Stimulated activated CD4-positive, alpha-beta T cell treated with anti-CD3 and anti-CD28 coated beads, TNF-alpha, amount 100 ng/mL, for 24 hours (primary cell): ENCODE measurements at regions not wholly inside any gene's neighbourhood (a gene's known extent, or its start where the extent isn't known, plus 50 kb on each side); places are given as distances from the start of the nearest gene placed in this dataset.

Source experiments
- DNase-seq, 3 experiments: peaks; one replicate each; pipeline ENCODE4 v3.0.0-alpha.2; 2020; ENCODE audit warnings: low read depth in 3 of 3

DNA sequence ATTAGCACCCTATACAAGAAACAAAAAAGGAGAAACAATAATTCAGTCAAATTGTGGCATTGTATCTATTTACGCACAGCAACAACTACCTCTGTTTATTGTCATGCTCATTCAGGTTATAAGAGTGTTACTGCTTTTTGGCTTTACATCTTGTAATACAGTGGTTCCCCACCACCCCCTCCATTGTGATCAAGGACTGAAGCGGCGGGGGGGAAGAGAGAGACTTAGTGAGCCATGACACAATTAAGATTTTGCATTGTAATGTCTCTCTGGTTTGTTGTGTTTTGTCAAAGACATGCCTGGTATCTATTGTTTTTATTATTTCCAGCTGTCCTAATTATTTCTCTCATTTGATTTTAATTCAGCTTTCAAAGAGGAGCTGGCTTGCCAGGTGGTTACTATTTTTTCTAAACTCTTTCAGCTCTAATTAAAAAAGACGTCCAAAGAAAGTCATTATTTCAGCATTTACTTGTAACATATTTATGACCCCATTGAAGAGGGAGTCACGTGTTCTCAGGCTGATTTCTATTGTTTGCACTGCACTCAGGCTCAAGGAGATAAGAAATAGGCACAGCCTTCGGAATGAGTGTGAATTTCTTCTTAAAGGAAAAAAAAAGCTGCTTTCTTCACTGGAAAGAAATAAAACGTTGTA lies 234.4 kb upstream of the TBL1XR1 start:
- DNase-seq, result no peak

DNA sequence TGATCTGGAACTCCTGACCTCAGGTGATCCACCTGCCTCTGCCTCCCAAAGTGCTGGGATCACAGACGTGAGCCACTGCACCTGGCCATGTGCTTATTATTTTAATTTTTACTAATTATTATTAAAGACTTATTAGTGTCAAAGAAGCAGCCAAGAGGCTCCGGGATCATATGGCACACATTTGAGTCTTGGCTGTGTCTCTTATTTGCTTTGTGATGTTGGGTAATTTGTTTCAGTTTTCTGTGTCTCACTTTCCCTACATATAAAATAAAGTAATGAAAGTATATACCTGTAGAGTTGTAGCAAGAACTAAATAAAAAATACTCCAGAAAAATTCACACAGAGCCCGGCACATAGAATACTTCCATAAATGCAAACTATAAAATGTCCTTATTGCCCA lies 238.0 kb upstream of the TBL1XR1 start:
- DNase-seq, result no peak

DNA sequence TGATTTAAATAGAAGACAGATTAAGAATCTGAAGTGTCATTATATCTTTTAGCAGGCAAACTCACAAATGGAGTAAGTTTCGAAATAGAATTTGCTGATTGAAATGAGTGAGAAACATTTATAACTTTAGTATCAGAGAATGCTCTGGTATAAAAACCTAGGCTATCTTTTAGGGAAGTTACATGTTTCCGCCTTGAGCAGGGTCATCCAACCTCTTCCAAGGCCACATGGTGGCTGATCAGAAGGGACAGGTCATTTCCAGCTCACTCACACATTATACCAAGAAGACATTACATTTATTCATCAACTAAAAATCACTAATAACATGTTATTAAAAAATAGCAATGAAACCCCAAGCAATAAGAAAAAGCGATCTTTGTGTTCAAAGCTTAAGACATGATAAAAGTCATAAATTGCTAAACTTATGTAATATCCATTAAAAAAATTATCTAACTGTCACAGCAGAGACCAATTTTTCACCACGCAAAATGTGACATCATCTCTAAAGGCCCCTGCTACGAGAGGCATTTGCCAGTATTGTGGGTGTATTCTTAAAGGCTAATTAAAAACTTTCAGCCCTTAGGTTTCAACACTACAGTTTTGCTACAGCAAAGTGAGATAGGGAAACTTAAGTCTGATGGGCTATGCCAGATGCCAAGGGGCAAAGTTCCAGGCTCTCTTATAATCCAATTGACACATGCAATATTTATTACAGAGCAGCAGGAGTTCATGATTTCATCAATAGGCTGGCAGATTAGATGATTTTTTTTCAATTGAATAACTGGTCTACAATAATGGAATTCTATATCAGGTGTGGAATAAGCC lies 240.4 kb upstream of the TBL1XR1 start:
- no peak for DNase-seq

DNA sequence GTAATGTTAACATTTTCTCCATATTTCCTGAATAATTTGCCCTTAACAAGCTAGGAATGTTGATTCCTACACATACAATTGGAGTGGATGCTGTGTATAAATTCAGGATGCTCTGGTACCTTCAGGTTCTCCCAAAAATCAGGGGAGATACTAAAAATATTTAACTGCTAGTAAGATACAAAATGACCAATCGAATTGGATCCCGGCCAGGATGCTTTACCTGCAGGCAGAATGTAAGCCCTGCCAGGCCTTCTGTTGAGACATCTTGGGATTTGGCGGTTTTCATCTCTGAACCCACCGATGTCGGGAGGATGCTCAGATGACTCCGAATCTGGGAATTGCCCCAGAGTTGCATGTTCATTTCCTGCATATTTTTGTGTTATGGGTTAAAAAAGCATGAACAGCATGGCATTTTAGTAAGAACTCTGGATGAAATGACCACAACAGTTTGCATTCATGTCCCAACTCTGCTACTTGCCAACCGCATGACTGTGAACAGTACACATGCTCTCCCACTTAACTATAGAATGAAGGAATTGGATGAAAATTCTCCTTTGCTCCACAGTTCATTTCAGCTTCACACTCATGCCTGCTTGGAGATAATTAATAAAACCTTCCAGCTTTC lies 241.4 kb upstream of the TBL1XR1 start:
- DNase-seq, result no peak

DNA sequence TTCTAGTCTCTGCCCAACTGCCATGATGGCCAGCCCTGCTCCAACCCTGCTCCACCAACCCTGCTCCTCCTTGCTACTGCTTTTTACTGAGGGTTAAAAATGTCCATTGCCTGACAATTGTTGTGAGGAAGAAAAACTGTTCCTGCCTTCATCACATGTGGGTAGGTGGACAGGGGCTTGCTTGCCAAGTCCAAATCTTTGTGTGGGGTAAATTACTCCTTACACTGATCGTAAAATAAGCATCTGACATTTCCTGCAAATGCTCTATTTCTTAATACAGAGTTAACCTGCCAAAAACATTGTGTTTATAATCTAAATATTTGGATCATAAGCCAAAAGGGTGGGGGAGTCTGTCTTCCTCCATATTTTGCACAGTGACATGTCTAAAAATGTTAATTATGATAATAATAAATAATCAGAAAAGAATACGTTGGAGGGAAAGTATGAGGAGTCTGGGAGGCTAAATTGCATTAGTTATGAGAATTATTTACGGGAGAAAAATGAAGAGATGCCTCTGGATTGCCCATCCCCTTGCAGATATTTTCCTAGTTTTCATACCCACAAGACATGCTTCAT lies 242.5 kb upstream of the TBL1XR1 start:
- no peak for DNase-seq

DNA sequence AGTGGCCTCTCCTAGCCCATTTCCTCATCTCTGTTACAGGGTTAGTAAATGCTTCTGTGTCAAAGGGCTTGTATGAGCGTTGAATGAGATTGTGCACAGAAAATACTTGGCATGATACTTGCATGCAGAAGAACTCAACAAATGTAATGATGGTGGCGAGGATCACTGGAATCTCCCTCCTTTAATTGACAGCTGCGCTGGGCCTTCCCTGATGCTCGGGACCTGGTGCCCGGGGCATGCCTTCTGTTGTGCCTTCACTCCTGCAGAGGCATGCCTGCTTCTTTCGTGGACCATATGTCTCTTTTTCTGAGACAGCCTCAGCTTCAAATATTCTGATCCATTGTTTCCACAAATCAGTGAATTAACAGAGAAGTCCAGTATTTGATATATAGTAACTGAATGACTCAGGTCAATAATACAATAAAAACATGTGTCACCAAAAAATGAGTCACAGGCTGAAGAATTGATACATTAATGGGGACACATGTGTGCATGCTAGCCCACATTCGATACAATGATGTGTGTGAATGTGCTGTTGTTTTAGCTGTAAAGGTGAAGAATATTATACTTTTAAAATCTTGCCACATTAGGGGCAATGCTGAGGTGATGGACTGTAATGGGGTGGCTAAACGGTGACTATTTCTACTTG lies 243.3 kb upstream of the TBL1XR1 start:
- no peak for DNase-seq

DNA sequence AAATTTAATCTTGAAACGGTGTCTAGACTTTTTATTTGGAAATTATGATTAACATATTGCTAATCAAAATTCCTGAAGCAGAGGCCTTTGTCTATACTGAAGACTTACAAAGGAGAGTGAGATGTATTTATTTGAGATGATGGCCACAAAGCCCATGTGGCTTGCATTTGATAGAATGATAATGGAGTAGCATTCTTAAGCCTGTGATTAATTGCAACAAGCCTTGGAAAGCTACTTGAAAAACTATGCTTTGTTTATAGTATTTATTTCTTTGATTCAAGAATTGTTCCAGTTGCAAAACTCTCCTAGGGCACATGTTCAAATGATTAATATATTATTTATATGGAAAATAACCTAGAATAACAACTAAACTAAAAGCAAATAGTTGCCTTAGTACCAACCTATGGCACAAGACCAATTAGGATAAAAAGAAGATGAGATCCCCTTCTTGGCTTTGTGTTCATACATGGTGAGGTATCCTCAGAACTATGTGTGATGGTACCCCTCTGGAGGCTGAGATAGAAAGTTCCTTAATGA lies 244.1 kb upstream of the TBL1XR1 start:
- no peak for DNase-seq

DNA sequence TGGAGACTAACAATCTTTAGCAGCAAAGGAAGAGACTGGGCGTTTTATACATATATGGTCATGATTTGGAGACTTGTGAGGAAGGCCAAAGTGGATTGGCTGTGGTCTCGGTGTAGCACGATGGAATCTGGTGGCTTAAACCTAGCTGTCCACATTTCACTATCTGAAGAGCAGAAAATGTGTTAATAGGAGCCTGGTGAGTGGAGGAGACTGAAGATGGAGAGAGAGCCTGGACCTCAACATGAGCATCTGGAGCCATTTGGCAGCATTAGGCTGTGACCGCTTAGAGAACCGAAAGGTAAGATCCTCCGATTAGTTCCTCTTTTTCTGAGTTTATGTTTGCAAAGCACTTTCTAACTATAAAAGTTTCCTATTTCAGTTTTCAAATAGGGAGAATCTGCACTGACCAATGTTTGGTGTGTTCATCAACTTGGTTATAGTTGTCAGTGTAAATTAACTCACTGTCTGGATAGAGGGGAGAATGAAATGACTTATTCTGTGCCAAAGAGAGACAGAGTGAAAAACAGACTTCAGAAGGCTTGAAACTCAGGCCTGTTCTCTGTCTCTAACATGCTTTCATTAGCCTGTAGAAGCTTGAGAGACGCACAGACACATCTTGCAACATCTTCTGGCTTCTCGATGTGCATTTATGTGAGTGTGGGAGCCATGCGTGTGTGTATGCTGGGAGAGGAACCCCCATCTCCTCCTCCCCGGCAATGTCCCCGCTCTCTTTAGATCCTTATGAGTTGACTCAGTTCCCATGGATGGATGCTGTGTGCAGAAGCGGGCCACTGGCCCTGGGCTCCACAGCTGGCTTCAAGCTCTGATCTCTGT lies 244.7 kb upstream of the TBL1XR1 start:
- no peak for DNase-seq

DNA sequence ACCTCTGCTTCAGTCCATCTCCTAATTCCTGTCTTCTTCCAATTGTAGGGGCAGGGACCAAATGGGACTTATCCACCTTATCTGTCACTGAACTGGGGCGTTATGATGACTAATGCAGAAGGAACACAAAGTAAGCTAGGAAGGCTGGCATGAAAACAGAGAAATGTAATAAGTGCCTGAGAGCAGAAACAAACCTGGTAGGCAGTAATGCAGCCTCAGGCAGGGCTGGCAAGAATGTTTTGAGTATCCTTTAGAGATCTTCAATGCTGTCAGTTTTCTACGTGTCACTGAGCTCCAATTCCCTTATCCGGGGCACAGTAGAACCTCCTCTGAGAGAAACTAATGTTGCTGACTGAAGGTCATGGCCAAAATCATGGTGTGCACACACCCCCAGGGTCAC lies 246.2 kb upstream of the TBL1XR1 start:
- DNase-seq, result no peak

DNA sequence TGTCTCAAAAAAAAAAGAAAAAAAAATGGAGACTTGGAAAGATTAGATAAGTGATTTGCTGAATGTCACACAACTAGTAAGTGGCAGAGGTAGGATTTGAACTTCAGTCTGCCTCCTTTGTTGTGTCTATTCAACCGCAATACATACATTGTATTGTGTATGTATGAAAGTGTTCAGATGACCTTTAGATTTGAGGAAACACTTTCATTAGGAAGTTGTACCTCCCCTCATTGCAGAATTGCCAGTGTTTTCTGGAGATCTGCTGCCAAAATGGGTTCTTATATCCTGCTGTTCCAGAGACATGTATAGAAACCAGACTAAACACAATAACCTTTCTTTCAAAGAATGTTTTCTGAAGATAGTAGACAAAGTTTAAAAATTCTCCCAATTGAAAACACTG lies 247.4 kb upstream of the TBL1XR1 start:
- DNase-seq, result no peak

DNA sequence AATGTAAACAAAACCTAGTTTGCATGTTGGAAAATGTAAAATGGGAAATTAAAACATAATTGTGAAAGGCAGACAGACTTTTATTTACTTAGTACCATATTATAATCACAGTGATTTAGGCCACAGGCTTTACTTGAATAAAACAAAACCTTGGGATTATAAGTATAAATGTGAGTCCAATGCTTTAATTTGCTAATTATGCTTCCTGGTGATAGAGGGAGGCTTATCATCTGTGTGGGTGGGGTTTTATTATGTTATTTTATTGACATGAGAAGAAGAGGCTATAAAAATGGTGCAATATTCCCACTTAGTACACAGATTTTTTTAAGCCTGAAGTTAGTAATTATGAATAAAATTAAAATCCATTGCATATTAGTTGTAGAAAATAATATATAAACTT lies 248.3 kb upstream of the TBL1XR1 start:
- no peak for DNase-seq

DNA sequence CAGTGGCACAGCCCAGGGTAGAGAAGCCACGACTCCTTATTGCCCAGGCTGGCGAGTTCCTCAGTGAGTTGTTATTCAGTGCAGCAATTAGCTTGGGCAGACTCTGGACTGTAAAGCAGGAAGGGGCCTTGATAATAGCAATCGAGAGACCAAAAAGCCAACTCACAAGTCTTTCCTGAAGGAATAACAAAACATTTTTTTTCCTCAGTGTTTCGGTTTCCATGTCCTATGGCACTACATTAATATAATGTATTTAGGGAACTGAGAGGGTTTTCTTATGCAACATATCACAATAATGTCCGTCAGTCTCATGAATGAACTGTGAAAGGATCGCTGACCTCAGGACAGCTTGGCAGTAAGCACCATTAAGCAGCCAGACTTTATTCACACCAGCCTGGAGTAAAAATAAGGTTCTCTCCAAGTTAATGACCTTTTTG lies 248.9 kb upstream of the TBL1XR1 start:
- no peak for DNase-seq

DNA sequence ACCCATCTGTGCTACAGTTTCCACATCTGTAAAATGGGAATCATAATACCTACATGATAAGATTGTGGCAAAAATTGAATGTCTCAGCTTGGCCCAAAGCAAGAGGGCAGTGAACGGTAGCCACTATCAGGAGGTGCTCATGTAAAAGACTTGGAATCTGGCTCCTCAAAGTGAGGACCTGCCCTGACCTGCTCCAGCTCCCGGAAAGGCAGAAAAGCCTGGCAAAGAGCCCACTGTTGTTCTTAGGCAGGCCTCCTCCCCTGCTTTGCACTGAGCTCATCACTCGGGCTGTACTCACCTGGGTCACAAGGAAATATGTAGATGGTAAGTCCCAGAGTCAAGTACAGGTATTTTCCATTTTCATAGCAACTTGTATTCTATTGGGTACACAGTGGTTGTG lies 250.7 kb upstream of the TBL1XR1 start:
- DNase-seq, result no peak

DNA sequence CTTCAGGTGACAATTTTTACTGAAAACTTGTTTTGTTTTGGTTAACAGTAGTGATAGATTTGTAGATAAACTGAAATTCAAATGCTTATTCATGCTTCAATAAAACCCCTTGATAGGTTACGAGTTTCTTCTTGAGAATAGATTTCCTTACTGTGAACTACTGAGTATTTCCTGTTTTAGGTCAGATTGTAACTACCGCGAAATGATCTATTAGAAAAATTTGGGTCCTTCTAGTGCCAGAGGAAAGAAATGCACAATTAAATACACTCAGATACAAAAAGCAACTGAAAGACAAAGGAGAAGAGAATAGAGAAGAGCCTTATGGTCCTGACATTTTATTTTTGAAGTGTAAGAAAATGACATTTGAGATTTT lies 251.7 kb upstream of the TBL1XR1 start:
- no peak for DNase-seq

DNA sequence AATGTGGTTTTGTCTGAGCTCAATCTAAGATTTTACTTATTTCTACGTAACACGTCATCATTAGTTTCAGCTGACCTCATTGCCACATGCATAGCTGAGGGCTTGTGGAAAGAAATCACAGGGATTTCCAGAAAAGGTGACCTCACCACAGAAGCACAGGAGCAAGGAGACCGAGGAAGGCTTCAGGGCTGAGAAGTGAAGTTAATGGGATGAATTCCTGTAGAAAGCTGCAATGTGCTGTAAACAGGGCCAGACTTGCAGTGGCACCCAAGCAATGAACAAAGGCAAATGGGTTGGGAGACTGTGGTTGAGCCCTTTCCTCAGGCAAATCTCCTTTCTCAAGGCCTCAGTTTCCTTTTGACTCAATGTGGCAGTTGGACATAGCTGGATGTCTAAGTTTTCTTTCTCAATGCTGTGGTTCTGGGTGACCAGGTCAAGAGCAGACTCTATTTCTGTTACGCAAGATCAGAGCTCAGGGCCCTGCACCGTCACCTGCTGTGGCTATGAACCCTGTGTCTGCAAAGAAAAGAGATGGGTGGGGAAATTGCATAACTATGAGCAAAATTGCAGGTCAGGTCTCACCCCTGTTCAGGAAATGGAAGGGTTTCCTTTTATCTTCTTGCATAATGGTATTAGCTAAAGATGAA lies 252.2 kb upstream of the TBL1XR1 start:
- DNase-seq, result no peak

DNA sequence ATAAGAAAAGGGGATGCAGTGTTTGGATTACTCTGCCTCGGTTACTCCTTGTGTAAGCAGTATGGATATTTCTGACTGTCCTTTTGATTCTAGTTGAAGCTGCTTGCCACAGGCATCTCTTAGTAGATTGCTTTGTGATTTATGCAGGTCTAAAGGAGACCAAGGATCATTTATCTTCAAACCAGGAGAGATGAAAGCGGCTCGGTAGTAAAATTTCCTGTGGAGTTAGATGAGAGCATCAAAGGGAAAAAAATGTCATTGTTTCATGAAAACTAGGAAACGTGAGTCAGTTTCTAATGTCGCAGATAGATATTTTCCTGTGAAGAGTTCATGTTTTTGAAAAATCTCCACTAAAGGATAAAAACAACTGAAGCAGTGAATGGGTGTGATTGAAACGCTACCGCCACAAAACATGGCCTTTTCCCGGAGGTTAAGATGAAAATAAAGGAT lies 254.0 kb upstream of the TBL1XR1 start:
- no peak for DNase-seq

DNA sequence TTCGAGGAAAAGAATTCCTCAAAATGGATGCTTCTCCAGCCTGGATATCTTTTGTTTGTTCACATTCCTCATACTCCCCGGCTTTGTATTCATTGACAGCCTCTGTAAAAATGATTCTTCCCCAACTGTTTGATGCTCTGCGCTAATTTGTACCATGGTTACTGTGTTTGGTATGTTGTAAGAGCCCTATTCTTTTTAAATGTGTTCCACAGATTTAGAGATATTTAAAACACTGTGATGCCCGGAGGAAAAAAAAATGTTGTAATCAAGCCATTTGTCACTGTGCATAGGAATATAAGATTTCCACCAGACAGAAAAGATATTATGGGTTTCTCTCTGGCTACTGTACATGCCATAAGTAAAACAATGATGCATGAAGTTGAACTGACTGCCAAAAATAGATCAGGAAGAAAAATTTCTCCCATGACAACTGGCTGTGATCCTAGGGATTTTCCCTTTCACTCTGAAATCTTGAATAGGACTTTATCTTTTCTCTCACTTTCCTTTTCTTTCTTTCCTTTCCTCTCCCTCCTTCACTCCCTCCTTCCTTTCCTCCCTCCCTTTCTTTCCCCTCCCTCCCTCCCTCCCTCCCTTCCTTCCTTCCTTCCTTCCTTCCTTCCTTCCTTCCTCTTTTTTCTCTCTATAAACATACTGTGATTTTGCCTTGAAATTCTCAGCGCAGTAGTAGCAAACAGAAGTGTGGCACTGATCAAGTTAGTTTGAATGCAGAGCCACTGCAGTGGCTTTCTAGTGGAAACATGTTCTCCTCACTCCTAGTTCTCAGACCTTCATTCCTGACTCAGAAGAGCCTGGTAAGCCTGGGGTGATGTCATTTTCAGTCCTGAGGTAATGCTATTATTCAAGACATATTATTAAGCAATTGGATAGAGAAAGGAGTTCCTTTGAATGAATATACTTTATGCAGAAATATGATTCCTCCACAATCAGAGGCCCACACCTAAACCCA lies 254.9 kb upstream of the TBL1XR1 start:
- no peak for DNase-seq

DNA sequence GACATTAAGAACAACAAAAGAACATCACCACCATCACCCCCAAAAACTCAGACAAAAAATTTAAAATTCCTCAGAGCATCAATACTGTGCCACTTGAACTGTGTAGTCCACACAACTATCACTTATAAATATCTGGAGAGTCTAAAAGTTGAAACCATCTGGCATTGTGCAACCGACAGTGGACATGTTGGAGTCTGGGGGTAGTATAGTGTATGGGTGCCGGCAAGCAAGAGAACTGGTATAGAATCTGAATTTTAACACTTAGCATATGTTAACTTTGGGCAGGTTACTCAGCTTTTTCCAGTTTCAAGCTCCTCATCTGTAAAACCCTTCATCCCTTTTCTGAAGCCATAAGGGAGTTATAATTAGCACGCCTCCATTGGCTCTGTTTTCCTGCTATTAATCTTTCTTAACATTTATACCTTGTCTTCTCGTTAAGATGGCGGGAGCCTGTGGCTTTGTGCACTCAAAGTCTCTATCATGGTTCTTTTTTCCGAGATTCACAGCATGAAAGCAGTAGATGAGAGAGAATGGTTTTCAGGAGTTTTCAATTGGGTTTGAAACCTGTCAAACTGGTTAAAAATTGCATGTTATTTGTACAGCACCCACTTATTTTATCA lies 255.7 kb upstream of the TBL1XR1 start:
- DNase-seq, result no peak

DNA sequence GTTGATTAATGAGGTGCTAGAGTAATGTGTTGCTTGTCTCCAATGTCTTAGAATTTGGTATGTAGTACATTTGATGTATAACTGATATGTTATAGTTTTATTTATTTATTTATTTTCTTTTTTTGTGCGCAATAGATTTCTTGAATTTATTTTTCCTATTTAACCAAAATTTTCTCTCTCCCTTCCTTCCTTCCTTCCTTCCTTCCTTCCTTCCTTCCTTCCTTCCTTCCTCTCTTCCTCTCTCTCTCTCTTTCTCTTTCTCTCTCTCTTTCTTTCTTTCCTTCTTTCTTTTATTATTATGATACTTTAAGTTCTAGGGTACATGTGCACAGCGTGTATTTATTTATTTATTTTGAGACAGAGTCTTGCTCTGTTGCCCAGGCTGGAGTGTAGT lies 256.2 kb upstream of the TBL1XR1 start:
- no peak for DNase-seq
